GM19397 (cell line): ENCODE measurements at regions not wholly inside any gene's neighbourhood (a gene's known extent, or its start where the extent isn't known, plus 50 kb on each side); places are given as distances from the start of the nearest gene placed in this dataset.

Experiments
- ATAC-seq: cut with Tn5 transposase; IDR thresholded peaks from one replicate; pipeline ENCODE4 v1.9.1; 2021; ENCODE audit warnings: mild to moderate bottlenecking, moderate library complexity; ENCODE audit not compliant: unreplicated experiment

GRCh38 chr4:75122424-75123014, 189.6 kb downstream of the PARM1 start:
- no peak for ATAC-seq

DNA sequence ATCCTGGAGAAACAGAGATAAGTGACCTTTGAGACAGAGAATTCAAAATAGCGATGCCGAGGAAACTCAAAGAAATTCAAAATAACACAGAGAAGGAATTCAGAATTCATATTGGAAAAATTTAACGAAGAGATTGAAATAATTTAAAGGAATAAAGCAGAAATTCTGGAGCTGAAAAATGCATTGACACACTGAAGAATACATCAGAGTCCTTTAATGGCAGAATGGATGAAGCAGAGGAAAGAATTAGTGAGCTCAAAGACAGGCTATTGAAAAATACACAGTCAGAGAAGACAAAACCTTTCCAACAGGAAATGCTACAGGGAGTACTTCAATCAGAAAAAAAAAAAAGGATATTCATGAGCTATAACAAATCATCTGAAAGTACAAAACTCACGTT, 185.8 kb downstream of the PARM1 start:
- no peak for ATAC-seq

GRCh38 chr4:75110061-75110460, 177.1 kb downstream of the PARM1 start:
- ATAC-seq = no peak

DNA sequence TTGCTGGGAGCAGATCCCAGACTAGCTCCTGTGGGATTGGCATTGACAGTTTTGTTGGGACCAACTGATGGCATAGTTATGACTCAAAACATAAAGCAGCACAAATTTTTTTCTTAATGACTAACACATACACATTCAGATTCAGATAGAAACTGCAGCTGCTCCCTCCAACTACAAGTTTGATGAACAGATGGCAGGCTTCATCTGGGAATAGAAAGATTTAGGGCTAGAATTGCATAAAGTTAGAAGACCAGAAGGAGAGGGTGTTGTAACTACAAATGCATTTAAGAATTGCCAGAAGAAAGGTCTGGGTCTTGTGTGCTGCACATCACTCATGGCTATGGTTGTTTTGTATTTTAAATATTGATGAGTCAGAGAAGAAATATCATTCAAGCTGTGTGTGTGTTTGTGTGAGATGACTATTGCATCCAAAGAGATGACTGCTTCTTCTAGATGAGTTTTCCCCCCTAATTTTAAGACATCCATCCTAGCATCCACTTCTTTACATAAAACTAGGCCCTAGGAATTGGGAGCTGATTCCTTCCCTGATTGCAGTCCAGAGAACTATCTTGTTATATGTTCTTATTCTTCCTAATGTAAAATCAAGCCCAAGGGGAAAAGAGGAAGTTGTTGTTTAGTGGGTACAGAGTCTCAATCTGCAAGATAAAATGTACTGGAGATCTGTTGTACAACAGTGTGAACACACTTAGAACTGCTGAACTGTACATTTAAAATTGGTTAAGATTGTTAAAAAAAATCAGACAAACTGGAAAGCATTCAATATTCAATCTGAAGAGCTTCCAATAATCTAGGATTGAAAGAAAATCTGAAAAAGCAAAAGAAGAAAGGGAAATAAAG, 175.1 kb downstream of the PARM1 start:
- ATAC-seq = no peak

GRCh38 chr4:75102787-75103085, 169.8 kb downstream of the PARM1 start:
- no peak for ATAC-seq

GRCh38 chr4:75101906-75102786, 169.2 kb downstream of the PARM1 start:
- no peak for ATAC-seq
